ENCODE measurements at regions not wholly inside any gene's neighbourhood (a gene's known extent, or its start where the extent isn't known, plus 50 kb on each side); places are given as distances from the start of the nearest gene placed in this dataset.

DNA sequence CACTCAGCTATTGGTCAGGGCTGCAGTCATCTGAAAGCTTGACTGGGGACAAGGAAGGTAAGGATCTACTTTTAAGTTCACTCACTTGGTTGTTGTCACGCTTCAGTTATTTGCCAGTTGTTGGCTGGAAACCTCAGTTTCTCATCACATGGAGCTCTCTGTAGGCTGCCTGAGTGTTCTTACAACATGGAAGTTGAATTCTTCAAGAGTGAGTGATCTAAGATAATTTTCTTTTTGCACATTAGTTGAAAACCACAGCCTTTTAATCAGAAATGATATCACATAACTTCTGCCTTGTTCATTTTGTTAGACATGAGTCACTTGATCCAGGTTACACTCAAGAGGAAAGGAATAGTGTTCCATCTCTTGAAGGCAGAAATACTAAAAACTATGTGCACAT lies 552.7 kb downstream of the RAPGEF2 start:
- Histone ChIP-seq H3K79me2 (ENCODE audit: low read length) (no peaks in the 10 kb centered on the region), H3K36me3 (replicated peaks; ENCODE audit: insufficient read depth, low read length) (no peaks in the 10 kb centered on the region), H3K4me1 (ENCODE audit: low read length) (no peaks in the 10 kb centered on the region), H3K27me3 (replicated peaks; ENCODE audit: insufficient read depth, low read length) (no peaks in the 10 kb centered on the region), H3K9me2 (replicated peaks; ENCODE audit: insufficient read depth, low read length) (no peaks in the 10 kb centered on the region), H3K27ac (ENCODE audit: low read length) (no peak overlapping the region), H3K4me3 (ENCODE audit: low read length) (no peak overlapping the region), H3K4me2 (ENCODE audit: low read depth, low read length) (no peak overlapping the region), H3K9ac (ENCODE audit: low read length) (no peak overlapping the region), H4K20me1 (ENCODE audit: insufficient read depth, low read length) (no peaks in the 10 kb centered on the region), H2AFZ (ENCODE audit: low read length) (no peak overlapping the region), H3F3A (ENCODE audit: insufficient read depth, low read length) (no peaks in the 10 kb centered on the region), H3K9me3 (replicated peaks; ENCODE audit: insufficient read depth, low read length) (no peaks in the 10 kb centered on the region)
- TF ChIP-seq EZH2phosphoT487 (IDR thresholded peaks at IDR 0.05; ENCODE audit: low read length) (no peak), EZH2 (optimal IDR thresholded peaks at IDR 0.05; ENCODE audit: low read depth, low read length) (no peak)
- TF ChIP-seq, protein P1, sequence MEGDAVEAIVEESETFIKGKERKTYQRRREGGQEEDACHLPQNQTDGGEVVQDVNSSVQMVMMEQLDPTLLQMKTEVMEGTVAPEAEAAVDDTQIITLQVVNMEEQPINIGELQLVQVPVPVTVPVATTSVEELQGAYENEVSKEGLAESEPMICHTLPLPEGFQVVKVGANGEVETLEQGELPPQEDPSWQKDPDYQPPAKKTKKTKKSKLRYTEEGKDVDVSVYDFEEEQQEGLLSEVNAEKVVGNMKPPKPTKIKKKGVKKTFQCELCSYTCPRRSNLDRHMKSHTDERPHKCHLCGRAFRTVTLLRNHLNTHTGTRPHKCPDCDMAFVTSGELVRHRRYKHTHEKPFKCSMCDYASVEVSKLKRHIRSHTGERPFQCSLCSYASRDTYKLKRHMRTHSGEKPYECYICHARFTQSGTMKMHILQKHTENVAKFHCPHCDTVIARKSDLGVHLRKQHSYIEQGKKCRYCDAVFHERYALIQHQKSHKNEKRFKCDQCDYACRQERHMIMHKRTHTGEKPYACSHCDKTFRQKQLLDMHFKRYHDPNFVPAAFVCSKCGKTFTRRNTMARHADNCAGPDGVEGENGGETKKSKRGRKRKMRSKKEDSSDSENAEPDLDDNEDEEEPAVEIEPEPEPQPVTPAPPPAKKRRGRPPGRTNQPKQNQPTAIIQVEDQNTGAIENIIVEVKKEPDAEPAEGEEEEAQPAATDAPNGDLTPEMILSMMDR (IDR thresholded peaks at IDR 0.05; ENCODE audit: low read length), result no peak
- DNase-seq, result no peak

DNA sequence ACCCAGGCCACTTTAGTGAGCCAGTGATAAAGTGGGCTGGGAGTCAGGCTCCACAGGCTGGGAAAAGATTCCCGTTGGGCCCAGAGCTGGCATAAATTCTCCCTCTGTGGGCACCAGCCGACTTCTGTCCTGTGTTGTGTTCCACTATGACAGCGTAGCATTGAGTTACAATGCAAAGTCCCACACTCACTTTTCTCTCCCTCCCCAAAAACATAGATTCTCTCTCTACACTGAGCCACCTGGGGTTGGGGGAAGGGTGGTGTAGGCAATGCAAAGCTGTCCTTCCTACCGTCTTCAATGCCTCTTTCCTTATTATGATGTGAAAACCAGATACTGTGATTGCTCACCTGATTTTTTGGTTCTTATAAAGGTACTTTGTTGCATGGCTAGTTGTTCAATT lies 566.2 kb downstream of the RAPGEF2 start:
- H2AFZ ChIP-seq (ENCODE audit: low read length), result no peak overlapping the region
- no peak for DNase-seq
- no peak overlapping the region for H3K4me2 ChIP-seq (ENCODE audit: low read depth, low read length)
- no peak for TF ChIP-seq EZH2phosphoT487 (IDR thresholded peaks at IDR 0.05; ENCODE audit: low read length)
- TF ChIP-seq, protein P1 (IDR thresholded peaks at IDR 0.05; ENCODE audit: low read length), result no peak
- no peak for TF ChIP-seq EZH2 (optimal IDR thresholded peaks at IDR 0.05; ENCODE audit: low read depth, low read length)
- H3K36me3 ChIP-seq (replicated peaks; ENCODE audit: insufficient read depth, low read length), result no peaks in the 10 kb centered on the region
- no peaks in the 10 kb centered on the region for H3K9me2 ChIP-seq (replicated peaks; ENCODE audit: insufficient read depth, low read length)
- H3K4me3 ChIP-seq (ENCODE audit: low read length), result no peak overlapping the region
- H3K27me3 ChIP-seq (replicated peaks; ENCODE audit: insufficient read depth, low read length), result no peaks in the 10 kb centered on the region
- no peaks in the 10 kb centered on the region for H3K79me2 ChIP-seq (ENCODE audit: low read length)
- H3K4me1 ChIP-seq (ENCODE audit: low read length), result no peaks in the 10 kb centered on the region
- no peaks in the 10 kb centered on the region for H3F3A ChIP-seq (ENCODE audit: insufficient read depth, low read length)
- H4K20me1 ChIP-seq (ENCODE audit: insufficient read depth, low read length), result no peaks in the 10 kb centered on the region
- H3K9ac ChIP-seq (ENCODE audit: low read length), result no peak overlapping the region
- H3K27ac ChIP-seq (ENCODE audit: low read length), result no peak overlapping the region
- H3K9me3 ChIP-seq (replicated peaks; ENCODE audit: insufficient read depth, low read length), result no peaks in the 10 kb centered on the region

DNA sequence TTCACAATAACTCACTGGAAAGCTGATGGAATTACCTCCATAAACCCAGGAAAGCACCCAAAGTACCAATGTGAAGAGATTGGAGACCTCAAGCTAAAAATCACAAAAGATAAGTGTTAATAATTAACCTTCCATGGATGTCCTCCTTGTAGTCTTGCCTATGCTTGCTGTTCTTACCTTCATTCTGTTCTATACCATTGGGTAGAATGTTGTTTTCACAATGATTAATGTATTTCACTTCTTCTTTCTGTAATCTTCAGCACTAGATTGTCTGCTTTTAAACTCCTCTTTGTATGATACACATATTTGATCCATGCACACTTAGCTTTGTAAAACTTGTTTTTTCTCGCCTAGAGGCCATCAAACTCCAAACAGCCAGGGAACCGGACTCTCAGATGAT lies 570.3 kb downstream of the RAPGEF2 start:
- H3K36me3 ChIP-seq (replicated peaks; ENCODE audit: insufficient read depth, low read length), result no peaks in the 10 kb centered on the region
- no peak overlapping the region for H2AFZ ChIP-seq (ENCODE audit: low read length)
- no peaks in the 10 kb centered on the region for H3F3A ChIP-seq (ENCODE audit: insufficient read depth, low read length)
- no peak overlapping the region for H3K9ac ChIP-seq (ENCODE audit: low read length)
- no peaks in the 10 kb centered on the region for H3K9me2 ChIP-seq (replicated peaks; ENCODE audit: insufficient read depth, low read length)
- no peaks in the 10 kb centered on the region for H4K20me1 ChIP-seq (ENCODE audit: insufficient read depth, low read length)
- TF ChIP-seq EZH2phosphoT487 (IDR thresholded peaks at IDR 0.05; ENCODE audit: low read length) (no peak), EZH2 (optimal IDR thresholded peaks at IDR 0.05; ENCODE audit: low read depth, low read length) (no peak)
- TF ChIP-seq, protein P1 (IDR thresholded peaks at IDR 0.05; ENCODE audit: low read length), result no peak
- no peaks in the 10 kb centered on the region for H3K27me3 ChIP-seq (replicated peaks; ENCODE audit: insufficient read depth, low read length)
- no peak overlapping the region for H3K4me2 ChIP-seq (ENCODE audit: low read depth, low read length)
- no peak overlapping the region for H3K27ac ChIP-seq (ENCODE audit: low read length)
- no peak overlapping the region for H3K4me3 ChIP-seq (ENCODE audit: low read length)
- no peak for DNase-seq
- no peaks in the 10 kb centered on the region for H3K9me3 ChIP-seq (replicated peaks; ENCODE audit: insufficient read depth, low read length)
- H3K79me2 ChIP-seq (ENCODE audit: low read length), result no peaks in the 10 kb centered on the region
- no peaks in the 10 kb centered on the region for H3K4me1 ChIP-seq (ENCODE audit: low read length)

Measured in MM.1S (cell line).